ENCODE measurements at regions not wholly inside any gene's neighbourhood (a gene's known extent, or its start where the extent isn't known, plus 50 kb on each side); places are given as distances from the start of the nearest gene placed in this dataset.

DNA sequence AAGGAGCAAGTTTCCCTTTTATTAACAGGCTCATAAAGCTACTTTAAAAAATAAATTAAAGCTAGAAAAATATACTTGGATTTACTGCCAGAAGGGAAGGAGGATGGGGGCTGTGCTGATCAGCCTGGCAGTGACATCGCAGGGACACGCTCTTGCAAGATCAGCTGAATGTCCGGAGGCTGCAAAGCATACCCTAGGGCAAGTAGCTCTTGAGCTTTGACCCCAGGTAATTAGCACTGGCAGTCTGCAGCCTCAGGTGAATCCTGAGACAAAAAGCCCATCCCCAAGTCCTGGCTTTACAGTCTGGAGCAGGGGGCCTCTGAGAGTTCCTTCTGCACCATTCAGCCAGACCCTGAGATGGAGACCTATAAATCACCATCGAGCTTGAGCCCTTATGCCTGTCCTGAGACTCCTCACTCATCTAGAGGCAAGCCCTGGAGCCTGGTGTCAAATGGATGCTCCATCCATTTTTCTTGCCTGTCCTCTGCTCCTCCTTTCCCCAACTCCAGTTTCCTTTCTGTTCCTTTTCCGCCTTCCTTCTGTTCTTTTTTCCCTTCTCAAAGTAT is 131.7 kb downstream of the TMEM114 start (continued):
- TF ChIP-seq, protein P1, sequence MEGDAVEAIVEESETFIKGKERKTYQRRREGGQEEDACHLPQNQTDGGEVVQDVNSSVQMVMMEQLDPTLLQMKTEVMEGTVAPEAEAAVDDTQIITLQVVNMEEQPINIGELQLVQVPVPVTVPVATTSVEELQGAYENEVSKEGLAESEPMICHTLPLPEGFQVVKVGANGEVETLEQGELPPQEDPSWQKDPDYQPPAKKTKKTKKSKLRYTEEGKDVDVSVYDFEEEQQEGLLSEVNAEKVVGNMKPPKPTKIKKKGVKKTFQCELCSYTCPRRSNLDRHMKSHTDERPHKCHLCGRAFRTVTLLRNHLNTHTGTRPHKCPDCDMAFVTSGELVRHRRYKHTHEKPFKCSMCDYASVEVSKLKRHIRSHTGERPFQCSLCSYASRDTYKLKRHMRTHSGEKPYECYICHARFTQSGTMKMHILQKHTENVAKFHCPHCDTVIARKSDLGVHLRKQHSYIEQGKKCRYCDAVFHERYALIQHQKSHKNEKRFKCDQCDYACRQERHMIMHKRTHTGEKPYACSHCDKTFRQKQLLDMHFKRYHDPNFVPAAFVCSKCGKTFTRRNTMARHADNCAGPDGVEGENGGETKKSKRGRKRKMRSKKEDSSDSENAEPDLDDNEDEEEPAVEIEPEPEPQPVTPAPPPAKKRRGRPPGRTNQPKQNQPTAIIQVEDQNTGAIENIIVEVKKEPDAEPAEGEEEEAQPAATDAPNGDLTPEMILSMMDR (conservative IDR thresholded peaks at IDR 0.05; ENCODE audit: low read depth in 2 of 2) = no peak
- TF ChIP-seq CREB1 (CRISPR knock-in tag; IDR thresholded peaks at IDR 0.05; ENCODE audit: low read depth) = no peak

DNA sequence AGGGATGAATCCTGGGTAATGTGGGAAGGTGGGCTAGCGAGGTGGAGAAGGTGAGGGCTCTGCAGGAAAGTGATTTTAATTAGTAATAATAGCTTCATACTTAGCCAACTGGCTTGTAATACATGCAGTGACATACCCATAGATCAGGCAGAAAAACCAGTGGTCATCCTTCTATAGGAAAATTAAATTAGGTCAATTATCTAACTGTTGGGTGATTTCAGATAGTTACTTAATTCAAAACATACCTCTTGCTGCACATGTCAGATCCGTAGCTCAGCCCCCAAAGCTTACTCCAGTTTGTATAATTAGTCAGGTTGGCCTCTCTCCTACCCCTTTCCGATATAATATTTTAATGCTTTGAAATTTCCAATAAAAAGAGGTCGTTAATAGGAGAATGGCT is 137.0 kb downstream of the TMEM114 start:
- H3K4me1 ChIP-seq (ENCODE audit: insufficient read depth) = no peaks in the 10 kb centered on the region
- H3K4me3 Mint-ChIP-seq = no peak overlapping the region
- no peaks in the 10 kb centered on the region for H3K36me3 ChIP-seq (ENCODE audit: insufficient read depth)
- no peaks in the 10 kb centered on the region for H3K9me2 ChIP-seq (ENCODE audit: insufficient read depth)
- H3K9me3 Mint-ChIP-seq = no peaks in the 10 kb centered on the region
- H3K27ac ChIP-seq (ENCODE audit: low read depth) = no peak overlapping the region
- no peaks in the 10 kb centered on the region for H3K36me3 Mint-ChIP-seq (ENCODE audit: low read depth)
- H3K4me1 Mint-ChIP-seq = peaks cover 9% of the 10 kb centered on the region; the same call in 2 of the 3 replicates
- H3F3A ChIP-seq (replicated peaks; ENCODE audit: low read depth) = no peaks in the 10 kb centered on the region
- ATAC-seq = no peak
- no peaks in the 10 kb centered on the region for H3K79me2 ChIP-seq (replicated peaks; ENCODE audit: insufficient read depth)
- no peak overlapping the region for H3K4me3 ChIP-seq
- no peak overlapping the region for H3K4me2 ChIP-seq
- DNase-seq (ENCODE audit: low spot score) = no peak
- no peaks in the 10 kb centered on the region for H3K27me3 ChIP-seq (ENCODE audit: insufficient read depth)
- H3K27ac Mint-ChIP-seq = no peak overlapping the region
- H3K27me3 Mint-ChIP-seq (ENCODE audit: insufficient read depth, low read depth, poor library complexity) = peaks cover 2% of the 10 kb centered on the region
- no peaks in the 10 kb centered on the region for H4K20me1 ChIP-seq (replicated peaks; ENCODE audit: insufficient read depth)
- TF ChIP-seq, protein P2, sequence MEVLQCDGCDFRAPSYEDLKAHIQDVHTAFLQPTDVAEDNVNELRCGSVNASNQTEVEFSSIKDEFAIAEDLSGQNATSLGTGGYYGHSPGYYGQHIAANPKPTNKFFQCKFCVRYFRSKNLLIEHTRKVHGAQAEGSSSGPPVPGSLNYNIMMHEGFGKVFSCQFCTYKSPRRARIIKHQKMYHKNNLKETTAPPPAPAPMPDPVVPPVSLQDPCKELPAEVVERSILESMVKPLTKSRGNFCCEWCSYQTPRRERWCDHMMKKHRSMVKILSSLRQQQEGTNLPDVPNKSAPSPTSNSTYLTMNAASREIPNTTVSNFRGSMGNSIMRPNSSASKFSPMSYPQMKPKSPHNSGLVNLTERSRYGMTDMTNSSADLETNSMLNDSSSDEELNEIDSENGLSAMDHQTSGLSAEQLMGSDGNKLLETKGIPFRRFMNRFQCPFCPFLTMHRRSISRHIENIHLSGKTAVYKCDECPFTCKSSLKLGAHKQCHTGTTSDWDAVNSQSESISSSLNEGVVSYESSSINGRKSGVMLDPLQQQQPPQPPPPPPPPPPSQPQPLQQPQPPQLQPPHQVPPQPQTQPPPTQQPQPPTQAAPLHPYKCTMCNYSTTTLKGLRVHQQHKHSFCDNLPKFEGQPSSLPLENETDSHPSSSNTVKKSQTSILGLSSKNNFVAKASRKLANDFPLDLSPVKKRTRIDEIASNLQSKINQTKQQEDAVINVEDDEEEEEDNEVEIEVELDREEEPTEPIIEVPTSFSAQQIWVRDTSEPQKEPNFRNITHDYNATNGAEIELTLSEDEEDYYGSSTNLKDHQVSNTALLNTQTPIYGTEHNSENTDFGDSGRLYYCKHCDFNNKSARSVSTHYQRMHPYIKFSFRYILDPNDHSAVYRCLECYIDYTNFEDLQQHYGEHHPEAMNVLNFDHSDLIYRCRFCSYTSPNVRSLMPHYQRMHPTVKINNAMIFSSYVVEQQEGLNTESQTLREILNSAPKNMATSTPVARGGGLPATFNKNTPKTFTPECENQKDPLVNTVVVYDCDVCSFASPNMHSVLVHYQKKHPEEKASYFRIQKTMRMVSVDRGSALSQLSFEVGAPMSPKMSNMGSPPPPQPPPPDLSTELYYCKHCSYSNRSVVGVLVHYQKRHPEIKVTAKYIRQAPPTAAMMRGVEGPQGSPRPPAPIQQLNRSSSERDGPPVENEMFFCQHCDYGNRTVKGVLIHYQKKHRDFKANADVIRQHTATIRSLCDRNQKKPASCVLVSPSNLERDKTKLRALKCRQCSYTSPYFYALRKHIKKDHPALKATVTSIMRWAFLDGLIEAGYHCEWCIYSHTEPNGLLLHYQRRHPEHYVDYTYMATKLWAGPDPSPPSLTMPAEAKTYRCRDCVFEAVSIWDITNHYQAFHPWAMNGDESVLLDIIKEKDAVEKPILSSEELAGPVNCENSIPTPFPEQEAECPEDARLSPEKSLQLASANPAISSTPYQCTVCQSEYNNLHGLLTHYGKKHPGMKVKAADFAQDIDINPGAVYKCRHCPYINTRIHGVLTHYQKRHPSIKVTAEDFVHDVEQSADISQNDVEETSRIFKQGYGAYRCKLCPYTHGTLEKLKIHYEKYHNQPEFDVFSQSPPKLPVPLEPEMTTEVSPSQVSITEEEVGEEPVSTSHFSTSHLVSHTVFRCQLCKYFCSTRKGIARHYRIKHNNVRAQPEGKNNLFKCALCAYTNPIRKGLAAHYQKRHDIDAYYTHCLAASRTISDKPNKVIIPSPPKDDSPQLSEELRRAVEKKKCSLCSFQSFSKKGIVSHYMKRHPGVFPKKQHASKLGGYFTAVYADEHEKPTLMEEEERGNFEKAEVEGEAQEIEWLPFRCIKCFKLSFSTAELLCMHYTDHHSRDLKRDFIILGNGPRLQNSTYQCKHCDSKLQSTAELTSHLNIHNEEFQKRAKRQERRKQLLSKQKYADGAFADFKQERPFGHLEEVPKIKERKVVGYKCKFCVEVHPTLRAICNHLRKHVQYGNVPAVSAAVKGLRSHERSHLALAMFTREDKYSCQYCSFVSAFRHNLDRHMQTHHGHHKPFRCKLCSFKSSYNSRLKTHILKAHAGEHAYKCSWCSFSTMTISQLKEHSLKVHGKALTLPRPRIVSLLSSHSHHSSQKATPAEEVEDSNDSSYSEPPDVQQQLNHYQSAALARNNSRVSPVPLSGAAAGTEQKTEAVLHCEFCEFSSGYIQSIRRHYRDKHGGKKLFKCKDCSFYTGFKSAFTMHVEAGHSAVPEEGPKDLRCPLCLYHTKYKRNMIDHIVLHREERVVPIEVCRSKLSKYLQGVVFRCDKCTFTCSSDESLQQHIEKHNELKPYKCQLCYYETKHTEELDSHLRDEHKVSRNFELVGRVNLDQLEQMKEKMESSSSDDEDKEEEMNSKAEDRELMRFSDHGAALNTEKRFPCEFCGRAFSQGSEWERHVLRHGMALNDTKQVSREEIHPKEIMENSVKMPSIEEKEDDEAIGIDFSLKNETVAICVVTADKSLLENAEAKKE (CRISPR knock-in tag; IDR thresholded peaks at IDR 0.05) = no peak
- TF ChIP-seq ZNF331 (CRISPR knock-in tag; IDR thresholded peaks at IDR 0.05; ENCODE audit: low read depth) = no peak
- no peak overlapping the region for H2AFZ ChIP-seq

Measured in GM23338 (cell line).